Endothelial cell of umbilical vein (primary cell): ENCODE measurements at regions not wholly inside any gene's neighbourhood (a gene's known extent, or its start where the extent isn't known, plus 50 kb on each side); places are given as distances from the start of the nearest gene placed in this dataset.

Source experiments
- MYC ChIP-seq: IDR thresholded peaks from one replicate; pipeline ENCODE4 v1.6.1; 2011; ENCODE audit warnings: mild to moderate bottlenecking, low read depth, low read length
- POLR2A ChIP-seq: IDR thresholded peaks from 2 replicates; pipeline ENCODE4 v1.6.1; 2012; ENCODE audit warnings: low read depth, mild to moderate bottlenecking, control low read depth, low read length
- TF ChIP-seq, protein P1 (sequence below): IDR thresholded peaks from 2 replicates; pipeline ENCODE4 v1.6.1; 2011; ENCODE audit not compliant: insufficient read depth, insufficient read length
- TF ChIP-seq, protein P2 (sequence below), 2 donors: IDR thresholded peaks; 1 replicate in 1 of 2; 2 replicates in 1 of 2; pipeline ENCODE4 v1.5.1; 2011; ENCODE audit warnings: low read length in 2 of 2, mild to moderate bottlenecking in 2 of 2, moderate library complexity in 2 of 2, control low read depth in 1 of 2, inconsistent platforms in 1 of 2, low read depth in 1 of 2; ENCODE audit not compliant: insufficient read depth in 1 of 2; ENCODE audit errors: extremely low read depth in 1 of 2

DNA sequence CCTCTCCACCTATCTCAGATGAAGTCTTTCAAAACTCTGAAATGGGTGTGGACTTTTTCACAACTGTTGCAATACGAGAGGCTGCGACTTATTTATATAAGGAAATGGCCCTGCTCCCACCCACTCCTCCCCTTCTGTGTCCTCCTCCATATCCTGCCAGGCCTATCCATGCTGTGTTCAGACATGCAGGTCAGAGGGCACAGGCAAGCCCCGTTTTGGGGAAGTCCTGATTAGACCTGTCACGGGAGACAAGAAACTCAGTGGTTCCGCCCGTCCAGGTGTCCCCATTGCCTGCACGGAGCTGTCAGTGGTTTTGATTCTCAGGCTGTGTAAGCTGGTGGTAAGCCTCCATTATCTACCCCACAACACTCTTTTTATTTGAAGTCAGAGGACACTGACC is 99.6 kb upstream of the MGAT5 start:
- TF ChIP-seq MYC = no peak
- TF ChIP-seq, protein P1, sequence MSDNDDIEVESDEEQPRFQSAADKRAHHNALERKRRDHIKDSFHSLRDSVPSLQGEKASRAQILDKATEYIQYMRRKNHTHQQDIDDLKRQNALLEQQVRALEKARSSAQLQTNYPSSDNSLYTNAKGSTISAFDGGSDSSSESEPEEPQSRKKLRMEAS = no peak
- TF ChIP-seq, protein P2, sequence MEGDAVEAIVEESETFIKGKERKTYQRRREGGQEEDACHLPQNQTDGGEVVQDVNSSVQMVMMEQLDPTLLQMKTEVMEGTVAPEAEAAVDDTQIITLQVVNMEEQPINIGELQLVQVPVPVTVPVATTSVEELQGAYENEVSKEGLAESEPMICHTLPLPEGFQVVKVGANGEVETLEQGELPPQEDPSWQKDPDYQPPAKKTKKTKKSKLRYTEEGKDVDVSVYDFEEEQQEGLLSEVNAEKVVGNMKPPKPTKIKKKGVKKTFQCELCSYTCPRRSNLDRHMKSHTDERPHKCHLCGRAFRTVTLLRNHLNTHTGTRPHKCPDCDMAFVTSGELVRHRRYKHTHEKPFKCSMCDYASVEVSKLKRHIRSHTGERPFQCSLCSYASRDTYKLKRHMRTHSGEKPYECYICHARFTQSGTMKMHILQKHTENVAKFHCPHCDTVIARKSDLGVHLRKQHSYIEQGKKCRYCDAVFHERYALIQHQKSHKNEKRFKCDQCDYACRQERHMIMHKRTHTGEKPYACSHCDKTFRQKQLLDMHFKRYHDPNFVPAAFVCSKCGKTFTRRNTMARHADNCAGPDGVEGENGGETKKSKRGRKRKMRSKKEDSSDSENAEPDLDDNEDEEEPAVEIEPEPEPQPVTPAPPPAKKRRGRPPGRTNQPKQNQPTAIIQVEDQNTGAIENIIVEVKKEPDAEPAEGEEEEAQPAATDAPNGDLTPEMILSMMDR (IDR thresholded peaks at IDR 0.05; ENCODE audit: extremely low read depth in 1 of 2, insufficient read depth in 1 of 2, low read depth in 1 of 2, low read length in 2 of 2) = no peak
- TF ChIP-seq POLR2A = no peak
